Neural cell (in vitro differentiated cells): ENCODE measurements at regions not wholly inside any gene's neighbourhood (a gene's known extent, or its start where the extent isn't known, plus 50 kb on each side); places are given as distances from the start of the nearest gene placed in this dataset.

Source experiments
- H2AFZ ChIP-seq: fragments of 200-600, 300-800 bp; sonication (generic), shearing (Covaris generic); 2 replicates; pipeline ENCODE4 v1.6.0; 2014; ENCODE audit warnings: low read depth, mild to moderate bottlenecking, antibody characterized with exemption, low read length, moderate library complexity
- H3F3A ChIP-seq: fragments of 200-600 bp; shearing (Covaris generic); 2 replicates; pipeline ENCODE4 v1.6.1; 2016; ENCODE audit warnings: mild to moderate bottlenecking, moderate library complexity, mixed read lengths, antibody characterized with exemption, low read length; ENCODE audit not compliant: insufficient read depth, poor library complexity, severe bottlenecking
- H3K27ac ChIP-seq: fragments of 200-600, 300-800 bp; sonication (generic), shearing (Covaris generic); 2 replicates; pipeline ENCODE4 v1.5.1; 2014; ENCODE audit warnings: mild to moderate bottlenecking, low read length, moderate library complexity
- H3K27me3 ChIP-seq: fragments of 300-800, 200-600 bp; sonication (generic), shearing (Covaris generic); 2 replicates; pipeline ENCODE4 v1.6.0; 2014; ENCODE audit warnings: mild to moderate bottlenecking, low read depth, low read length, moderate library complexity; ENCODE audit not compliant: insufficient read depth
- H3K36me3 ChIP-seq: fragments of 300-800, 200-600 bp; sonication (generic), shearing (Covaris generic); 2 replicates; pipeline ENCODE4 v1.5.1; 2014; ENCODE audit warnings: mild to moderate bottlenecking, antibody characterized with exemption, low read length, moderate library complexity; ENCODE audit not compliant: insufficient read depth
- H3K4me2 ChIP-seq: fragments of 300-800, 200-600 bp; sonication (generic), shearing (Covaris generic); 2 replicates; pipeline ENCODE4 v1.6.0; 2014; ENCODE audit warnings: mild to moderate bottlenecking, low read length
- H3K4me3 ChIP-seq: fragments of 300-800, 200-600 bp; sonication (generic), shearing (Covaris generic); 2 replicates; pipeline ENCODE4 v1.5.1; 2014; ENCODE audit warnings: mild to moderate bottlenecking, low read length, moderate library complexity
- H3K79me2 ChIP-seq: fragments of 200-600 bp; shearing (Covaris generic); replicated peaks from 2 replicates; pipeline ENCODE4 v1.6.0; 2014; ENCODE audit warnings: mild to moderate bottlenecking, low read length, moderate library complexity; ENCODE audit not compliant: insufficient read depth
- H3K9ac ChIP-seq: fragments of 300-800, 200-600 bp; sonication (generic), shearing (Covaris generic); 2 replicates; pipeline ENCODE4 v1.6.1; 2016; ENCODE audit warnings: mild to moderate bottlenecking, low read length, mixed read lengths
- H3K9me2 ChIP-seq: fragments of 200-600 bp; shearing (Covaris generic); 2 replicates; pipeline ENCODE4 v1.6.1; 2016; ENCODE audit warnings: mild to moderate bottlenecking, low read length, mixed read lengths; ENCODE audit not compliant: insufficient read depth
- H3K9me3 ChIP-seq: fragments of 200-600, 300-800 bp; sonication (generic), shearing (Covaris generic); 2 replicates; pipeline ENCODE4 v1.6.1; 2016; ENCODE audit warnings: mild to moderate bottlenecking, mixed run types, low read length, moderate library complexity, mixed read lengths
- H4K20me1 ChIP-seq: fragments of 200-600 bp; shearing (Covaris generic); 2 replicates; pipeline ENCODE4 v1.6.1; 2016; ENCODE audit warnings: mild to moderate bottlenecking, mixed run types; ENCODE audit not compliant: insufficient read depth
- EP300 ChIP-seq: fragments of 450-650 bp; conservative IDR thresholded peaks from 2 replicates; pipeline ENCODE4 v1.6.1; 2014; ENCODE audit warnings: antibody characterized with exemption, mild to moderate bottlenecking, moderate library complexity; ENCODE audit not compliant: poor library complexity, severe bottlenecking
- EZH2 ChIP-seq: fragments of 200-600, 300-800 bp; shearing (Covaris generic), sonication (generic); IDR thresholded peaks from 2 replicates; pipeline ENCODE4 v1.6.1; 2014; ENCODE audit warnings: antibody characterized with exemption, low read length, borderline replicate concordance, mild to moderate bottlenecking; ENCODE audit not compliant: insufficient read depth, poor library complexity, severe bottlenecking
- MXI1 ChIP-seq: fragments of 450-650 bp; conservative IDR thresholded peaks from 2 replicates; pipeline ENCODE4 v1.6.1; 2014; ENCODE audit warnings: antibody characterized with exemption, mild to moderate bottlenecking; ENCODE audit not compliant: poor library complexity, severe bottlenecking
- POLR2AphosphoS5 ChIP-seq: IDR thresholded peaks from 2 replicates; pipeline ENCODE4 v1.6.1; 2012
- RAD21 ChIP-seq: fragments of 450-650 bp; conservative IDR thresholded peaks from 2 replicates; pipeline ENCODE4 v1.6.1; 2014; ENCODE audit warnings: antibody characterized with exemption, mild to moderate bottlenecking, moderate library complexity
- SMC3 ChIP-seq: fragments of 450-650 bp; conservative IDR thresholded peaks from 2 replicates; pipeline ENCODE4 v1.6.1; 2014; ENCODE audit warnings: antibody characterized with exemption, mild to moderate bottlenecking, moderate library complexity; ENCODE audit not compliant: poor library complexity
- TAF1 ChIP-seq: IDR thresholded peaks from 2 replicates; pipeline ENCODE4 v1.6.1; 2012; ENCODE audit warnings: low read depth
- TF ChIP-seq, protein P1 (sequence below): fragments of 450-650 bp; IDR thresholded peaks from 2 replicates; pipeline ENCODE4 v1.5.1; 2014; ENCODE audit warnings: antibody characterized with exemption, mild to moderate bottlenecking, moderate library complexity; ENCODE audit not compliant: poor library complexity, severe bottlenecking
- TF ChIP-seq, protein P2 (sequence below): IDR thresholded peaks from 2 replicates; pipeline ENCODE4 v1.6.1; 2012; ENCODE audit warnings: borderline replicate concordance

DNA sequence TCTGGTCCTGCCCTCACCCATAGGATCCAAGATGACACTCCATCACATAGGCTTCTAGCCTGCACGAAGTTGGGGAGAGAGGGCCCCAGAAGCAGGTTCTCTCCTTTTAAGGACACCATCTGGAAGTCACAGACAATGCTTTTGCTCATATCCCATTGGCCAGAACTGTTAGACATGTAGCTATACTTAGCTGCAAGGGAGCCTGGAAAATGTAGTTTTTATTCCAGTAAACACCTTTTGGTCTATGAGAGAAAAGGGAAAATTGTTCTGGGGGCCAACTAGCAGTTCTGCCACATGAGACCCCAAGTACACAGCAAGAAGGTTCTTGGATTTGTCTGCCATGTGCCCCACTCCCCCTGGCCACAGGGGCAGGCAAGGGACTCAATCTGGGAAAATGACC lies 206.1 kb downstream of the ZFP36L2 start:
- no peaks in the 10 kb centered on the region for H3K9me3 ChIP-seq
- no peaks in the 10 kb centered on the region for H3F3A ChIP-seq
- no peak overlapping the region for H3K4me2 ChIP-seq
- no peaks in the 10 kb centered on the region for H3K27me3 ChIP-seq
- TF ChIP-seq EP300 (no peak), EZH2 (no peak), RAD21 (no peak), TAF1 (no peak), MXI1 (no peak), SMC3 (no peak), POLR2AphosphoS5 (no peak)
- TF ChIP-seq, protein P1, sequence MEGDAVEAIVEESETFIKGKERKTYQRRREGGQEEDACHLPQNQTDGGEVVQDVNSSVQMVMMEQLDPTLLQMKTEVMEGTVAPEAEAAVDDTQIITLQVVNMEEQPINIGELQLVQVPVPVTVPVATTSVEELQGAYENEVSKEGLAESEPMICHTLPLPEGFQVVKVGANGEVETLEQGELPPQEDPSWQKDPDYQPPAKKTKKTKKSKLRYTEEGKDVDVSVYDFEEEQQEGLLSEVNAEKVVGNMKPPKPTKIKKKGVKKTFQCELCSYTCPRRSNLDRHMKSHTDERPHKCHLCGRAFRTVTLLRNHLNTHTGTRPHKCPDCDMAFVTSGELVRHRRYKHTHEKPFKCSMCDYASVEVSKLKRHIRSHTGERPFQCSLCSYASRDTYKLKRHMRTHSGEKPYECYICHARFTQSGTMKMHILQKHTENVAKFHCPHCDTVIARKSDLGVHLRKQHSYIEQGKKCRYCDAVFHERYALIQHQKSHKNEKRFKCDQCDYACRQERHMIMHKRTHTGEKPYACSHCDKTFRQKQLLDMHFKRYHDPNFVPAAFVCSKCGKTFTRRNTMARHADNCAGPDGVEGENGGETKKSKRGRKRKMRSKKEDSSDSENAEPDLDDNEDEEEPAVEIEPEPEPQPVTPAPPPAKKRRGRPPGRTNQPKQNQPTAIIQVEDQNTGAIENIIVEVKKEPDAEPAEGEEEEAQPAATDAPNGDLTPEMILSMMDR: no peak
- TF ChIP-seq, protein P2, sequence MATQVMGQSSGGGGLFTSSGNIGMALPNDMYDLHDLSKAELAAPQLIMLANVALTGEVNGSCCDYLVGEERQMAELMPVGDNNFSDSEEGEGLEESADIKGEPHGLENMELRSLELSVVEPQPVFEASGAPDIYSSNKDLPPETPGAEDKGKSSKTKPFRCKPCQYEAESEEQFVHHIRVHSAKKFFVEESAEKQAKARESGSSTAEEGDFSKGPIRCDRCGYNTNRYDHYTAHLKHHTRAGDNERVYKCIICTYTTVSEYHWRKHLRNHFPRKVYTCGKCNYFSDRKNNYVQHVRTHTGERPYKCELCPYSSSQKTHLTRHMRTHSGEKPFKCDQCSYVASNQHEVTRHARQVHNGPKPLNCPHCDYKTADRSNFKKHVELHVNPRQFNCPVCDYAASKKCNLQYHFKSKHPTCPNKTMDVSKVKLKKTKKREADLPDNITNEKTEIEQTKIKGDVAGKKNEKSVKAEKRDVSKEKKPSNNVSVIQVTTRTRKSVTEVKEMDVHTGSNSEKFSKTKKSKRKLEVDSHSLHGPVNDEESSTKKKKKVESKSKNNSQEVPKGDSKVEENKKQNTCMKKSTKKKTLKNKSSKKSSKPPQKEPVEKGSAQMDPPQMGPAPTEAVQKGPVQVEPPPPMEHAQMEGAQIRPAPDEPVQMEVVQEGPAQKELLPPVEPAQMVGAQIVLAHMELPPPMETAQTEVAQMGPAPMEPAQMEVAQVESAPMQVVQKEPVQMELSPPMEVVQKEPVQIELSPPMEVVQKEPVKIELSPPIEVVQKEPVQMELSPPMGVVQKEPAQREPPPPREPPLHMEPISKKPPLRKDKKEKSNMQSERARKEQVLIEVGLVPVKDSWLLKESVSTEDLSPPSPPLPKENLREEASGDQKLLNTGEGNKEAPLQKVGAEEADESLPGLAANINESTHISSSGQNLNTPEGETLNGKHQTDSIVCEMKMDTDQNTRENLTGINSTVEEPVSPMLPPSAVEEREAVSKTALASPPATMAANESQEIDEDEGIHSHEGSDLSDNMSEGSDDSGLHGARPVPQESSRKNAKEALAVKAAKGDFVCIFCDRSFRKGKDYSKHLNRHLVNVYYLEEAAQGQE: no peak
- no peak overlapping the region for H3K9ac ChIP-seq
- H3K4me3 ChIP-seq: no peak overlapping the region
- no peak overlapping the region for H2AFZ ChIP-seq
- no peaks in the 10 kb centered on the region for H3K36me3 ChIP-seq
- H3K9me2 ChIP-seq: no peaks in the 10 kb centered on the region
- H3K27ac ChIP-seq: no peak overlapping the region
- H3K79me2 ChIP-seq: no peaks in the 10 kb centered on the region
- no peaks in the 10 kb centered on the region for H4K20me1 ChIP-seq

DNA sequence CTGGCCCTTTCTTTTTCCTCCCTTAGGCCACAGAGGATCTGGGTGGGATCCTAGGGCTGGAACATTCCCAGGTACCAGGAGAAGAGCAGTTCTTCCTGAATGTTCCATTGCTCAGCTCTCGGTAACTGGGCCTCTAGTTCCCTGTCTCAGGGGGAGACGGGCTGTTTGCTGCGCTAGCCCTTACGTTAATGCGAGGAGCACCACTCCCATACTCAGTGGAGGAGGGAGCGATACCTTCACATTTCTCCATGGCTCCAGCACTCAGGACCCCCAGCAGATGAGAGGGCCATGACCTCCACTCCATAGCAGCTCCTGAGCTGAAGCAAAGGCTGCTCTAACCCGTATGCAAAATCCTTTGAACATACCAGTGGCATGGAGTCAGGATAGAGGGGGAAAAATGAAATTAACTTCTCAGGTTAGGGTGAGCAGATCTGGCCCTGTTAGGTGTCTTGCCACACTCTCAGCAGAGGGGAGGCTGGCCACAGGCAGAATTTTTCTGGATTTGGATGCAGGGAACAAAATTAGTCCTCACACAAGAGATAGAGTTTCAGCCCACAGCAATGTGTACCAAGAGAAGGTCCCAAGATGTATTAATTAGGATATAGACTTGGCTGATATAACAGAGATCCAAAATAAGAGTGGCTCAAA lies 206.7 kb downstream of the ZFP36L2 start:
- H3K79me2 ChIP-seq: no peaks in the 10 kb centered on the region
- H3K9me3 ChIP-seq: no peaks in the 10 kb centered on the region
- H3K4me3 ChIP-seq: no peak overlapping the region
- no peak overlapping the region for H3K9ac ChIP-seq
- H3F3A ChIP-seq: no peaks in the 10 kb centered on the region
- no peaks in the 10 kb centered on the region for H3K27me3 ChIP-seq
- no peak for TF ChIP-seq RAD21
- TF ChIP-seq TAF1: no peak
- no peak for TF ChIP-seq MXI1
- no peak for TF ChIP-seq SMC3
- TF ChIP-seq, protein P2: no peak
- TF ChIP-seq EP300: no peak
- TF ChIP-seq, protein P1: no peak
- TF ChIP-seq POLR2AphosphoS5: no peak
- TF ChIP-seq EZH2: no peak
- H3K27ac ChIP-seq: no peak overlapping the region
- H4K20me1 ChIP-seq: no peaks in the 10 kb centered on the region
- H3K36me3 ChIP-seq: no peaks in the 10 kb centered on the region
- no peaks in the 10 kb centered on the region for H3K9me2 ChIP-seq
- no peak overlapping the region for H3K4me2 ChIP-seq
- H2AFZ ChIP-seq: no peak overlapping the region
